Pons (tissue), 1 donor: ENCODE measurements at regions not wholly inside any gene's neighbourhood (a gene's known extent, or its start where the extent isn't known, plus 50 kb on each side); places are given as distances from the start of the nearest gene placed in this dataset.
"Not testable (repeated sequence)": the region's sequence is repeated elsewhere in the genome, so short reads cannot be mapped to it uniquely, and the experiment has no call there.

Experiments used
- DNase-seq: peaks from one replicate; pipeline ENCODE4 v3.0.0-alpha.2; 2016; ENCODE audit warnings: low spot score

DNA sequence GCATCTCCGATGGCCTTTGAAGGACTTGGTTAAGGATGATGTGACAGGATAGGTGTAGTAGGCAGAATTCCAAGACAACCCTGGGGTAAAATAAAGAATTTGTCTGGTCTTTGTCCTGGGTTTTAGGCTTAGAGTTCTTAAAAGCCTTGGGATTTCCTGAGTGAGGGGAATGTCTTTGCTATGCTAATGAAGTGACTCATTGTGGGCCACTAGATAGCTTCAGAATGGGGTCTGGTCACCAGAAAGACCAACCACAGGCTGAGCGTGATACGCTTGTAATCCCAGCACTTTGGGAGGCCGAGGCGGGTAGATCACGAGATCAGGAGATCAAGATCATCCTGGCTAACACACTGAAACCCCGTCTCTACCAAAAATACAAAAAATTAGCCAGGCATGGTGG, 182.8 kb upstream of the TOX3 start:
- DNase-seq, result no peak

- no peak for DNase-seq
These were observed 180.9 kb upstream of the TOX3 start for GRCh38 chr16:52727849-52728248.

GRCh38 chr16:52727441-52727840, 180.5 kb upstream of the TOX3 start:
- no peak for DNase-seq

DNA sequence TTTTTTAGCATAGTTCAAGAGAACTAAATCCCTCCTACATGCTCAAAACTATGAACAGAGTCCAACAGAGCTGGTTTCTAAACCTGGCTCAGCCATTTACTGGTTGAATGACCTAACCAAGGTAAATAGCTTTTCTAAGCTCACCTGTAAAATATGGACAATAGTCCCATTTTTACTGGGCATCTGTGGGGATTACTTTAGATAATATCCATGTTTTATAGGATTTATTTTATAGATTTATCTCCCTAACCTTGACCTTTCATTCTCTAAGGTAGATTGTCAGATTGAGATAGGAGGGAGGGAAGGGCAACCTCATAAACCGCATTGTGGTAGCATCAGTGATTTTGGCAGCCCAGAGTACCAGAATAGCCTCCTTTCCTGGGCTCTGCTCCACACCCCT, 178.5 kb upstream of the TOX3 start:
- DNase-seq, result no peak

DNA sequence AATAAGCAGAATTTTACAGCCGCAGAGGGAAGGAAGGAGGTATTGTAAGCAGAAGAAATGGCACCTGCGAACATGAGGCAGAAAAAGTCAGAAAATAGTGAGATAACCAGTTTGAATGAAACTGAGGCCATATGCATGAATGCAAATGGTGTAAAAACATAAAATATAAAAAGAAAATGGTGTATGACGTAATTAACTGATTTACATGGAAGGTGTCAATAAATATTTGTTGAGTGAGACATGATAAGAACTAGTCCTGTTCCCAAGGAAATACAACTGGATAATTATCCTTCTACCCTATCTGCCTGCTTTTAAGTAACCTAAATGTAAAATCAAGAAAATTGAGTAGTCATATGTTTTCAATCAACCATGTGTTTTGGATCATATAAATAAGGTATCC, 178.1 kb upstream of the TOX3 start:
- no peak for DNase-seq

DNA sequence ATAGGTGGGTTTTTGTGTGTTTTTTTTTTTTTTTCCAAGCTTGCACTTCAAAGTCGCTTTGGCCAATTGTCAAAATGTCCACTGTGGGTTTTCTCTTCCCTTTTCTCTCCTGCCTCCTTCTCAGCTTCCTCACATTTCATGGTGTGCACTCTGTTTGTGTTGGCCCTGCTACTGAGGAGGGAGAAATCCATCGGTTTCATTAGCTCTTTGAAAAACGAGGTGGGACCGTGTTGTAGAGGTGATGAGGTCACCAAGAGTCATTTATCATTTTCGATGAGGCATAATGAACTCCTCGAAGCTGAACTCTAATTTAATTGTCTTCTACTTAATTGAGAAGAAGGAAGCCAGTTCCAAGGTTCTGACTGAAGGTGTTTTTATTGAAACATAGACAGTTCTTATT, 174.4 kb upstream of the TOX3 start:
- DNase-seq, result no peak

GRCh38 chr16:52718046-52718445, 171.1 kb upstream of the TOX3 start:
- DNase-seq, result no peak

DNA sequence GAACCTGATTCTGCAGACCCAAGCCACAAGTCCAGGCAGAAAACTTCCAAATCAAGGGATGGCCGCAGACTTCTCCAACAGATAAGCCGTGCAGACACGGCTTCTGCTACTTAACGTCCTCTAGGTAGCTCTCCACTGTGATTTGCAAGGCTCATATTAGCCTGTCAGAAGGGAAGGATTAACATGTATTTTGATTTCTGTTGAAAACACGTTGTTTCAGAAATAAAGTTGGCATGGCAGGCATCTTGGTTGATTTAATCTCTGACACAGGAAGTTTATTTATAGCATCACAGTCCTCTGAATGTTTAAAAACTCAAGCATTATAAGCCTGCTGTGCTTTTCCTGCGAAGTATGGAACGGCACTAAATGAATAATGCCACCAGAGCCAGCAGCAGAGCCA, 166.8 kb upstream of the TOX3 start:
- DNase-seq, result no peak

DNA sequence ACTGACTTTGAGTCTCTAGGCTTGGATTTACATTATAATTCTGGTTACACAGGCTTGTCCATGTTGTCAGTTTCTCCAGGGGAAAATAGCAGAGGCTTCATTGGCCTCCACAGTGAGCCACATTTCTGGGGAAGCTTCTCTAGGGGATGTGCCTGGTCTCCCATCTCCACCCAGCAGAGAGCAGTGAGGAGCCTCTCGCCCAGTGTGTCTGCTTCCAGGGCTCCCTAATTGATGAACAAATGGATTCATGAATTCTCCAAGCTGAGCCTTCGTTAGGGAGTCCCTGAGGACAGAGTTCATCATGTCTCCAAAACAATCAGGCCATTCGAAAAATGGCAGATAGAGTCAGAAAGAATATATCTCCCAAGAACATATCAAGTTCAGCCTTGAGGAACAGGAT, 162.4 kb upstream of the TOX3 start:
- DNase-seq, result no peak

DNA sequence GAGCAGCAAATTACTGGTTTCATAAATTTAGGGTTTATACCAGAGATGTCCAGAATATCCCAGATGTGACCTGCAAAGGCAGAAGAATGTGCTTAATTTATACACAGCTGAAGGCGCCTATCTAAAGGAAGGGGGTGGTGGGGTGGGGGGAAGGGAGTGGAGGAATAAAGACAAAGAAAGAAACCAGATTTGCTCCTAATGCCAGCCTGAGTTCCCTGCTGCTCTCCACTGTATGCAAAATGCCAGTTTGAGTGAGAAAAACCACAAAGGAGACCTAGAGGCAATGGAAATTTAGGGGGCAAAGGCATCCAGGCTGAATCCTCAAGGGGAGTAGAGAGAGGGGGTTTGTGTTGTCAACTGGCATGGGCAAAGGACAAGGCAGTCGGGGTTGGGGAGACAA, 161.5 kb upstream of the TOX3 start:
- DNase-seq, result no peak

- DNase-seq, result no peak
These were observed 160.9 kb upstream of the TOX3 start for GRCh38 chr16:52707676-52708337.

- DNase-seq, result no peak
These were observed 158.2 kb upstream of the TOX3 start for GRCh38 chr16:52705122-52705521.

GRCh38 chr16:52697971-52698370, 151.0 kb upstream of the TOX3 start:
- DNase-seq, result no peak

GRCh38 chr16:52696126-52696525, 149.2 kb upstream of the TOX3 start:
- no peak for DNase-seq

GRCh38 chr16:52690468-52690867, 143.5 kb upstream of the TOX3 start:
- DNase-seq, result no peak

- no peak for DNase-seq
These were observed 134.1 kb upstream of the TOX3 start for GRCh38 chr16:52680993-52681392.

DNA sequence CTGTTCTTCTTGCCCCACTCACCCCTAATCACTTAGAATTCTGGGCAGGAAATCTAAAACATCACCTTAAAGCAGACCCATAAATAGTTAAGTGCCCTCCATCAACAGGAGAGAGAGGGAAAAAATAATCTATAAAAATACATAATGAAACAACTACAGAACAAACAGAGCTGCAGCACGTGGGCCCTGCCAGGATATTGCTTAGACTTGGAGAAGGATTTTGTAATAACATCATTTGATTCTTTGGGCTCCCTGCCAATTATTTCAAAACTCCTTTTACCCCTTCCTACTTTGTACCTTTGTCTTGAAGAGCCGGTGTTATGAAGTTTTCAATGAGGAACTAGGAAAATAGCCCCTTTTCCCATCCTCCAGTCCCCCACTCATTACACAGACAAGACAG, 130.6 kb upstream of the TOX3 start:
- no peak for DNase-seq

DNA sequence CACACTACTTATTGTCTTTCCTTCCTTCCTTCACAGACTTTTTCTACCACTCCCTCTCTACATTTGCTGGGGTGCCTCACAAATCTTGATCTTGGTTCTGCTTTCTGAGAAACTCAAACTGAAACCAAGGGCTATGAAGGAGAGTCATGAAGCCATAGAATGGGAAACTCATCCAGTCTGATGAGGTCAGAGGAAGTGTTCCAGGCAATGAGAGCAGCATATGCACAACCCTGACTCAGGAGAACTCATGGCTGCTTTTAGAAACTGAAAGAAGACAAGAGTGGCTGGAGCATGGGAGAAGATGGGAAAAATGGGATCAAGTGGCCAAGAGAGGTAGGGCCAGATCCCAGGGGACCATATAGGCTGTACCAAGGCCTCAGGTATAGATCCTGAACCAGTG, 130.0 kb upstream of the TOX3 start:
- DNase-seq, result no peak

DNA sequence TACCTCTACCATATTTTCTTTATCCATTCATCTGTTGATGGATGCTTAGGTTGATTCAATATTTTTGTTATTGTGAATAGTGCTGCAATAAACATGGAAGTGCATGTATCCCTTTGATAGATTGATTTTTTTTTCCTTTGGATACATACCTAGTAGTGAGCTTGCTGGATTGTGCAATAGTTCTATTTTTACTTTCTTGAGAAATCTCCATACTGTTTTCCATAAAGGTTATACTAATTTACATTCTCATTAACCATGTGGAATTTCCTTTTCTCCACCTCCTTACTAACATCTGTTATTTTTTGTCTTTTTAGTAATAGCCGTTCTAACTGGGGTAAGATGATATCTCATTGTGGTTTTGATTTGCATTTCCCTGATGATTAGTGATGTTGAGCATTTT, 124.6 kb upstream of the TOX3 start:
- DNase-seq, result no peak

DNA sequence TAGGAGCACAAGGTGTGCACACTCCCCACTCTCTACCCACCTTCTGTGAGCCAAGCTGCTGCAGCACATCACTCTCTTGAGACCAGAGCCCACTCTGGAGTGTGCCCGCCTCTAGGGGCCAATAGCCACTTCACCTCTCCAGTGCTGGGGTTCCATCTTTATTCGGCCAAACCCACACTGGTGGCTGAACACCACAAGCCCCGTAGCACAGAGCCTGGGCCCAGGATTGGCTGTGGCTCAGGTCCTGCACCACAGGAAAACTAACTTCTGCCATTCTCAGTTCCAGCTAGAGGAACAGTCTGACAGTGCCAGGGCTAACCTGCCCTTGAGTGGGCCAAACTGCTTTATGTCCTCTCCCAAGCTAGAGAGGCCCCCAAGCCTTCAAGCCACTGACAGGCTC, 111.0 kb upstream of the TOX3 start:
- DNase-seq, result no peak

- DNase-seq, result not testable (repeated sequence)
These were observed 109.0 kb upstream of the TOX3 start for GRCh38 chr16:52655916-52656315.

- DNase-seq, result not testable (repeated sequence)
These were observed 108.2 kb upstream of the TOX3 start for GRCh38 chr16:52655156-52655555.

GRCh38 chr16:52652033-52652432, 105.1 kb upstream of the TOX3 start:
- DNase-seq, result no peak

DNA sequence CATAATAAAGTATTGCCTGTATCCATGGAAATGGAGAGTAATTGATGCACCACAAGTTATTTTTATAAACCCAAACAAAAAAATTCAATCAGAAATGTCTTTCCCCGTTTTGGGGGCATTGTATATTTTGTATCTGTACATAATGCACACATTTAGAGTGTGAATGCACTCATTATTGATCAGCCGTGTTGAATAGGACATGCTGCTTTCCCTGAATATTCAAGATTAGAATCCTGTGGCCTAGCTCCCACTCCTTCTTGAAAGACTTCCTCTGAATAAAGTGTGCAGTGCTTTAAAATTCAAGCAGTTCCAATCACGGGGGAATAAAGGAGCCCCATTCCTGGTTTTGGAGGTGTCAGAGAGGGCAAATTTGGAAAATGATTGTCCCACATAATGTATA, 103.8 kb upstream of the TOX3 start:
- no peak for DNase-seq

DNA sequence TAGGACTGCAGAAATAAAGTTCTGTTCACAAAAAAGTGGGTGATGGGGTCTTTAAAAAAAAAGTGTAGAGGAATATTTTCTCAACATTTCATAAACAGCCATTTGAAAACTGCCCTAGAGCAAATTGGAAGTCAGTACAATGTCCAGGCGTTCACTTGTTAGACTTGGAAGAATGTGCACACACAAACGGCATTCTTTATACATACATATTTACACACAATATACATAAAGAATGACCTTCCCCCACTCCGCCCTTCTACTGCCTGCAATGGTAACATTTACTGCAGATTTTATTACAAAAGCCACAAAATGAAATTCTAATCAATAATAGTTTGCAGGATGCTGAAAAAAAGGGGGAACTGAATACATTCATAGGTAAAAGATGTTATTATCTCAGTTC, 103.4 kb upstream of the TOX3 start:
- DNase-seq, result no peak
